HEK293 (cell line): ENCODE measurements at regions not wholly inside any gene's neighbourhood (a gene's known extent, or its start where the extent isn't known, plus 50 kb on each side); places are given as distances from the start of the nearest gene placed in this dataset.

Source experiments
- CTCF ChIA-PET: fragments of 350-600 bp; formaldehyde crosslinking; extraction: SDS; loops from one replicate; lab custom pipeline; 2021; ENCODE audit warnings: antibody characterized with exemption; lab: Yijun Ruan, JAX
- POLR2A ChIA-PET: fragments of 300-600 bp; formaldehyde crosslinking; extraction: SDS; loops from one replicate; lab custom pipeline; 2020; ENCODE audit warnings: antibody characterized with exemption, inconsistent platforms; lab: Yijun Ruan, JAX
- H3K27ac ChIP-seq: fragments of 200-500 bp; sonication (Bioruptor generic); 2 replicates; pipeline ENCODE4 v1.5.1; 2014; ENCODE audit warnings: low read depth, low read length, control low read depth, inconsistent platforms; ENCODE audit errors: extremely low read depth
- H3K36me3 ChIP-seq, 2 experiments: fragments of 200-500 bp in 1 of 2; sonication (Bioruptor generic) in 1 of 2; 1 replicate in 1 of 2; 2 replicates in 1 of 2; pipeline ENCODE4 v1.5.1; 2014 to 2017; ENCODE audit warnings: inconsistent platforms in 2 of 2, low read length in 2 of 2; ENCODE audit not compliant: control insufficient read depth in 2 of 2, insufficient read depth in 1 of 2
- H3K4me1 ChIP-seq: fragments of 200-500 bp; sonication (Bioruptor generic); 2 replicates; pipeline ENCODE4 v1.5.1; 2014; ENCODE audit warnings: mild to moderate bottlenecking, low read length, inconsistent platforms; ENCODE audit not compliant: control insufficient read depth, insufficient read depth
- H3K4me3 ChIP-seq: 2 replicates; pipeline ENCODE4 v1.5.1; 2011; ENCODE audit warnings: low read depth, mild to moderate bottlenecking, control low read depth, low read length, moderate library complexity
- H3K9me3 ChIP-seq: fragments of 200-500 bp; sonication (Bioruptor generic); 2 replicates; pipeline ENCODE4 v1.5.1; 2014; ENCODE audit warnings: low read depth, low read length, inconsistent platforms; ENCODE audit not compliant: control insufficient read depth, insufficient read depth
- BCL11A ChIP-seq: fragments of 450-650 bp; formaldehyde crosslinking; IDR thresholded peaks from 2 replicates; pipeline ENCODE4 v1.5.1; 2016; ENCODE audit warnings: low read depth, missing biosample characterization, missing genetic modification characterization
- CTCF ChIP-seq: fragments of 450-650 bp; formaldehyde crosslinking; IDR thresholded peaks from 2 replicates; pipeline ENCODE4 v1.5.1; 2016; ENCODE audit warnings: missing biosample characterization, missing genetic modification characterization
- ELK4 ChIP-seq: IDR thresholded peaks from 2 replicates; pipeline ENCODE4 v1.6.1; 2011; ENCODE audit warnings: mild to moderate bottlenecking, low read depth, low read length, borderline replicate concordance
- GLIS2 ChIP-seq: fragments of 450-650 bp; formaldehyde crosslinking; IDR thresholded peaks from 2 replicates; pipeline ENCODE4 v1.5.1; 2016; ENCODE audit warnings: missing biosample characterization, missing genetic modification characterization
- RBAK ChIP-seq: fragments of 450-650 bp; formaldehyde crosslinking; IDR thresholded peaks from 2 replicates; pipeline ENCODE4 v1.5.1; 2016; ENCODE audit warnings: missing biosample characterization, missing genetic modification characterization
- SCRT1 ChIP-seq: fragments of 450-650 bp; formaldehyde crosslinking; IDR thresholded peaks from 2 replicates; pipeline ENCODE4 v1.5.1; 2016; ENCODE audit warnings: missing biosample characterization, missing genetic modification characterization, borderline replicate concordance
- SP2 ChIP-seq: fragments of 450-650 bp; formaldehyde crosslinking; IDR thresholded peaks from 2 replicates; pipeline ENCODE4 v1.5.1; 2016; ENCODE audit warnings: missing biosample characterization, missing genetic modification characterization
- YY2 ChIP-seq: fragments of 450-650 bp; formaldehyde crosslinking; IDR thresholded peaks from 2 replicates; pipeline ENCODE4 v1.5.1; 2016; ENCODE audit warnings: missing biosample characterization, missing genetic modification characterization
- ZBTB6 ChIP-seq: fragments of 450-650 bp; formaldehyde crosslinking; IDR thresholded peaks from 2 replicates; pipeline ENCODE4 v1.5.1; 2017; ENCODE audit warnings: missing biosample characterization, missing genetic modification characterization
- ZNF184 ChIP-seq: fragments of 450-650 bp; IDR thresholded peaks from 2 replicates; pipeline ENCODE4 v1.5.1; 2018; ENCODE audit warnings: missing biosample characterization, mild to moderate bottlenecking, missing genetic modification characterization
- ZNF2 ChIP-seq: fragments of 450-650 bp; formaldehyde crosslinking; IDR thresholded peaks from 2 replicates; pipeline ENCODE4 v1.5.1; 2016; ENCODE audit warnings: missing biosample characterization, missing genetic modification characterization
- ZNF211 ChIP-seq: fragments of 450-650 bp; formaldehyde crosslinking; IDR thresholded peaks from 2 replicates; pipeline ENCODE4 v1.5.1; 2016; ENCODE audit warnings: low read depth, missing biosample characterization, missing genetic modification characterization
- ZNF26 ChIP-seq: fragments of 450-650 bp; formaldehyde crosslinking; IDR thresholded peaks from 2 replicates; pipeline ENCODE4 v1.5.1; 2016; ENCODE audit warnings: missing biosample characterization, missing genetic modification characterization
- ZNF404 ChIP-seq: fragments of 450-650 bp; formaldehyde crosslinking; IDR thresholded peaks from 2 replicates; pipeline ENCODE4 v1.5.1; 2017; ENCODE audit warnings: missing biosample characterization, missing genetic modification characterization
- ZNF423 ChIP-seq: fragments of 450-650 bp; formaldehyde crosslinking; IDR thresholded peaks from 2 replicates; pipeline ENCODE4 v1.5.1; 2016; ENCODE audit warnings: missing biosample characterization, missing genetic modification characterization
- ZNF654 ChIP-seq: fragments of 450-650 bp; formaldehyde crosslinking; IDR thresholded peaks from 2 replicates; pipeline ENCODE4 v1.5.1; 2016; ENCODE audit warnings: low read depth, missing biosample characterization, missing genetic modification characterization
- ZNF660 ChIP-seq: fragments of 450-650 bp; IDR thresholded peaks from 2 replicates; pipeline ENCODE4 v1.5.1; 2018; ENCODE audit warnings: missing biosample characterization, mild to moderate bottlenecking, missing genetic modification characterization
- ZNF701 ChIP-seq: fragments of 450-650 bp; formaldehyde crosslinking; IDR thresholded peaks from 2 replicates; pipeline ENCODE4 v1.5.1; 2016; ENCODE audit warnings: missing biosample characterization, missing genetic modification characterization
- ZNF785 ChIP-seq: fragments of 450-650 bp; formaldehyde crosslinking; IDR thresholded peaks from 2 replicates; pipeline ENCODE4 v1.5.1; 2016; ENCODE audit warnings: missing biosample characterization, missing genetic modification characterization

GRCh38 chr6:112874881-112875280, 527.8 kb downstream of the RFPL4B start:
- Histone ChIP-seq H3K4me3 (no peak overlapping the region), H3K27ac (no peak overlapping the region), H3K36me3 (no peaks in the 10 kb centered on the region), H3K9me3 (no peaks in the 10 kb centered on the region), H3K4me1 (no peaks in the 10 kb centered on the region)
- no peak for TF ChIP-seq CTCF
- no peak for TF ChIP-seq ZNF654 (tag by site-specific recombination)
- TF ChIP-seq BCL11A (tag by site-specific recombination), result no peak
- no peak for TF ChIP-seq ZNF26 (tag by site-specific recombination)
- TF ChIP-seq RBAK, result no peak
- TF ChIP-seq ZNF404 (tag by site-specific recombination), result no peak
- no peak for TF ChIP-seq ZNF701 (tag by site-specific recombination)
- no peak for TF ChIP-seq ZNF423 (tag by site-specific recombination)
- TF ChIP-seq ELK4, result no peak
- TF ChIP-seq ZBTB6 (tag by site-specific recombination), result no peak
- ChIA-PET POLR2A (no interaction called here), CTCF (no interaction called here)

GRCh38 chr6:112877134-112878100, 530.3 kb downstream of the RFPL4B start:
- H3K27ac ChIP-seq, result no peak overlapping the region
- no peaks in the 10 kb centered on the region for H3K9me3 ChIP-seq
- ChIA-PET POLR2A (interaction anchor here (1.3 kb wide), 1 partner anchor 243 kb away, joined by 4 read pairs; no protein-coding TSS in a partner anchor), CTCF (interaction anchor here (0.6 to 1.5 kb wide), 10 partner anchors 8 to 875 kb away, joined by 3 to 7 read pairs (median 3); no protein-coding TSS in a partner anchor)
- no peak overlapping the region for H3K4me3 ChIP-seq
- no peaks in the 10 kb centered on the region for H3K36me3 ChIP-seq
- no peaks in the 10 kb centered on the region for H3K4me1 ChIP-seq
- no peak for TF ChIP-seq ZNF184
- peak; percentile 13; the same call in 1 of the 2 replicates for TF ChIP-seq ZNF654 (tag by site-specific recombination)
- TF ChIP-seq, all 188 proteins: peak for 1

GRCh38 chr6:112879920-112880413, 532.8 kb downstream of the RFPL4B start:
- no peaks in the 10 kb centered on the region for H3K36me3 ChIP-seq
- H3K27ac ChIP-seq, result no peak overlapping the region
- no peaks in the 10 kb centered on the region for H3K4me1 ChIP-seq
- no peak overlapping the region for H3K4me3 ChIP-seq
- CTCF ChIA-PET, result interaction anchor here (0.7 kb wide), 1 partner anchor 251 kb away, joined by 4 read pairs; no protein-coding TSS in a partner anchor
- H3K9me3 ChIP-seq, result no peaks in the 10 kb centered on the region
- POLR2A ChIA-PET, result no interaction called here
- TF ChIP-seq ZNF654 (tag by site-specific recombination), result no peak
- TF ChIP-seq SP2 (tag by site-specific recombination), result no peak
- no peak for TF ChIP-seq SCRT1
- no peak for TF ChIP-seq YY2 (tag by site-specific recombination)
- TF ChIP-seq GLIS2, result no peak
- no peak for TF ChIP-seq BCL11A (tag by site-specific recombination)
- TF ChIP-seq ZNF211 (tag by site-specific recombination), result no peak
- TF ChIP-seq ZBTB6 (tag by site-specific recombination), result no peak
- no peak for TF ChIP-seq ZNF660
- TF ChIP-seq ZNF2 (tag by site-specific recombination), result no peak
- TF ChIP-seq ZNF785, result no peak
- no peak for TF ChIP-seq ELK4
